ENCODE measurements at regions not wholly inside any gene's neighbourhood (a gene's known extent, or its start where the extent isn't known, plus 50 kb on each side); places are given as distances from the start of the nearest gene placed in this dataset.
"Not testable (repeated sequence)": the region's sequence is repeated elsewhere in the genome, so short reads cannot be mapped to it uniquely, and the experiment has no call there.

GRCh38 chr4:59728496-59728895 lies 1471.6 kb upstream of the ADGRL3 start:
- DNase-seq (ENCODE audit: low read depth): no peak
- TF ChIP-seq CTCF (conservative IDR thresholded peaks at IDR 0.05; ENCODE audit: low read depth, low read length): no peak
- no peak overlapping the region for H3K4me3 ChIP-seq (ENCODE audit: low read length)

GRCh38 chr4:59729321-59729720 lies 1470.8 kb upstream of the ADGRL3 start:
- no peak overlapping the region for H3K4me3 ChIP-seq (ENCODE audit: low read length)
- no peak for DNase-seq (ENCODE audit: low read depth)
- TF ChIP-seq CTCF (conservative IDR thresholded peaks at IDR 0.05; ENCODE audit: low read depth, low read length): no peak

GRCh38 chr4:59748433-59748832 lies 1451.7 kb upstream of the ADGRL3 start:
- no peak overlapping the region for H3K4me3 ChIP-seq (ENCODE audit: low read length)
- no peak for TF ChIP-seq CTCF (conservative IDR thresholded peaks at IDR 0.05; ENCODE audit: low read depth, low read length)
- no peak for DNase-seq (ENCODE audit: low read depth)

GRCh38 chr4:59759082-59759825 lies 1440.9 kb upstream of the ADGRL3 start:
- no peak for DNase-seq (ENCODE audit: low read depth)
- H3K4me3 ChIP-seq (ENCODE audit: low read length): no peak overlapping the region
- no peak for TF ChIP-seq CTCF (conservative IDR thresholded peaks at IDR 0.05; ENCODE audit: low read depth, low read length)

- no peak for DNase-seq (ENCODE audit: low read depth)
- H3K4me3 ChIP-seq (ENCODE audit: low read length): no peak overlapping the region
- TF ChIP-seq CTCF (conservative IDR thresholded peaks at IDR 0.05; ENCODE audit: low read depth, low read length): no peak
Measured at GRCh38 chr4:59762344-59762743, 1437.8 kb upstream of the ADGRL3 start.

- TF ChIP-seq CTCF (conservative IDR thresholded peaks at IDR 0.05; ENCODE audit: low read depth, low read length): no peak
- H3K4me3 ChIP-seq (ENCODE audit: low read length): no peak overlapping the region
- no peak for DNase-seq (ENCODE audit: low read depth)
Measured at GRCh38 chr4:59770601-59771264, 1429.4 kb upstream of the ADGRL3 start.

- no peak overlapping the region for H3K4me3 ChIP-seq (ENCODE audit: low read length)
- no peak for TF ChIP-seq CTCF (conservative IDR thresholded peaks at IDR 0.05; ENCODE audit: low read depth, low read length)
- DNase-seq (ENCODE audit: low read depth): no peak
Measured at GRCh38 chr4:59772641-59773139, 1427.4 kb upstream of the ADGRL3 start.

- not testable (repeated sequence) for H3K4me3 ChIP-seq (ENCODE audit: low read length); DNase-seq (ENCODE audit: low read depth)
Measured at GRCh38 chr4:59780271-59780670, 1419.9 kb upstream of the ADGRL3 start.

All from retinal pigment epithelial cell (primary cell).